HK-2 (cell line): ENCODE measurements at regions not wholly inside any gene's neighbourhood (a gene's known extent, or its start where the extent isn't known, plus 50 kb on each side); places are given as distances from the start of the nearest gene placed in this dataset.
"Not testable (repeated sequence)": the region's sequence is repeated elsewhere in the genome, so short reads cannot be mapped to it uniquely, and the experiment has no call there.

Experiments used
- DNase-seq: peaks from one replicate; pipeline ENCODE4 v3.0.0-alpha.2; 2018; ENCODE audit not compliant: unreplicated experiment

DNA sequence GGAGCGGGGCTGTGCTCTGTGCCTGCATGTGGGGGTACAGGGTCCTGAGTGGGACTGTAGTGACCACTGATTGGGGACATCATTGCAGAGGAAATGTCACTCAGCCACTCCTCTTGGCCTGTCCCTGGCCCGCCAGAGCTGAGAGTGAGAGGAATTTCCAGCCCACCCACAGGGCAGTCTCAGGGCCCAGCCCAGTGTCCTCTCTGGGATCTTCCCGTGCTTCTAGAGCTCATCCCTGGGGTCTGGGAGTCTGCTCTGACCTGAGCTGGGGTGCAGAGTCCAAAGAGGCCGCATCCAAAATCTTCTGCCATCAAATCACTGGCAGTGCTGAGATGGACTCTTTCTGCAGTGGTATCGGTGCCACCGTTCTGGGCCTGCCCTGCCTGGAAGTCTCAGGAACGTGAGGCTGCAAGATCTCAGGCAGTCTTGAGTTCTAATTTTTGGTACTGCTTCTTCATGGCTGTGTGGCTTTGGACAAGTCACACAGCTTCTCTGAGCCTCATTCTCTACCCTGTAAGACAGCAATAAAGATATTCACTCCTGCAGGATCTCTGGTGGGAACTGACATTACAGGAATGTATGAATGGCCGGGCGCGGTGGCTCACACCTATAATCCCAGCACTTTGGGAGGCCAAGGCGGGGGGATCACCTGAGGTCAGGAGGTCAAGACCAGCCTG is 100.8 kb upstream of the TARDBP start:
- DNase-seq = no peak

DNA sequence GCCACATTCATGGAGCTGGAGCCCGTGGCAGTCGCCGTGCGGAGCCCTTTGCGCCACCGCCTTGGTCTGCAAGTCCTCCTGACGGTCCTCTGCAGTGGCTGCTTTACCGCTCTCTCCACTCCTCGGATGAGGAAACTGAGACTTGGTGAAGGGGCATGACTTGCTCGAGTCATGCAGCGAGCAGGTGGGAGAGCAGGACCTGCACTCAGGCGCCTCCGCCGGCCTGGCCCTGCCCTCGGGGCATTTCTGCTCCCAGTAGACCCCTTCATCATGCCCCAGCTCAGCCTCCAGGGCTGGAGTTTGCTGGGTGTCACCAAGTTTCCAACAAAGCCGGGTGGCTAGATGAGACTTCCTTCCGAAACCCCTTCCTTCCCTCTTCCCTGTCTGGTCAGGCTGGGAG is 100.0 kb upstream of the TARDBP start:
- no peak for DNase-seq

DNA sequence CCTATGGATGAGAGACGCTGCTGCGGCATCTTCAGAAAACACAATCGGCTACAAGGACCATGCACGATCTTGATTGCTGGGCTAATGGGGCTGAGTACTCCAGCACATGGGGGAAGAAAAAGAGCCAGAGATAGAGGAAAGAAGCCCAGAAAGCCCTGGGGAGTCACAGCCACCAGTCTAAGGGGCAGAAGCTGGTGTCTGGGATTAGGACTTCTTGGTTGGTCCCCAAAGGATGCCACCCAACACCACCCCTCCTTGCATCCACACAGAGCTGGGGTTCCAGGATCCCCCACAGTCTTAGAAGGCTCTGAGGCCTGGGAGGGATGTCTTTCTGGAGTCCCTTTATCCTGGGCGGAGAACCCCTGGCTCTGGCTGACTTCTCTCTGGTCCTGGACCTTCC is 98.4 kb upstream of the TARDBP start:
- no peak for DNase-seq

DNA sequence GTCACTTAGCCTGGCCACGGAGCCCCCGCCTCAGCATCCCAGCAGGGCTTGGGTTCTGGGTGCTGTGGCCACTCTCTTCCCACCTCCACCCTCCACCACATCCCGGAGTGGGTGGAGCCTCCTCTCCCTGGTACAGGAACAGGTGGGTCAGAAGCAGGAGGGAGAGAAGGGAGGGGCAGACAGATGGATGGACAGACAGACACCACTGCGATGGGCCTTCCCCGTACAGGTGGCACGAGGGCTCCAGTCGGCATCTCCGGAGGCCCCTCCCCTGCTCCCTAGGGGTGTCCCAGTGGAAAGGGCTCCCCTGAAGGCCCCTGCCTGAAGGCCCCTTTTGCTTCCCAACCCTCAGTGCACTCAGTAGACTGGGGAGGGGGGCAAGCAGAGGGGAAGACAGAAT is 96.9 kb upstream of the TARDBP start:
- no peak for DNase-seq

DNA sequence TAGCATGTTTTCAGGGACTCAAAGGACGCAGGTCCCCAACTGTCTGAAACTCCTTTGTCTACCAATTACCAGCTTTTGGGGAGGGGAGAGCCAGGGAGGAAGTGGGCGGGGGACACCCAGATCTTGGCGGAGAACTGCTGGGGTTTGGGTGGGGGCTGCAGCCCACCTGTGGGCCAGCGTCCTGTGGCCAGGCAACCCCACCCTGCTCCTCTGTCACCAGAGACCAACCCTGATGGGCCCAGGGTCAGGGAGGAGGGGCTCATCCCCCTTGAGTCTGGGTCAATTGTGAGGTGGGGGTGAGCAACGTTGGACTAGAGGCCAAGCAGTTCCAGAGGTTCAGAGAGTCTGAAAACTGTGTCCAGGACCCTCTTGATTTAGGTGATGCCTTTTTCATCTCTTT is 96.1 kb upstream of the TARDBP start:
- no peak for DNase-seq

DNA sequence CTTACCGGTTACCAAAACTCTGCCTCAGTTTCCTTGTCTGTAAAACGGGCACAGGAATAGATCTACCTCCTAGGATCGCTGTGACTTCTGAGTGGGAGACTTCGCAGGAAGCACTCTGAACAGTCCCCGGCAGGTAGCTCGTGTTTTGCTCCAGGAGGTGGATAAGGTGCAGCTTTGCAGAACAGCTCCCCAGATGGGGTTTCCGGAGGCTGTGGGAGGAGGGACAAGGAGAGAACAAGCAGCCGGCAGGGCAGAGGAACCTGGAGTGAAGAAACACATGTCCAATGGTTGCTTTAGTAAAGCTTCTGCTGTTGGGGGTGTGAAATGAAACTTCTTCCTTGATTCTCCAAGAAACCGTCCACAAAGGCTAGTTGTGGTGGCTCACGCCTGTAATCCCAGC is 95.5 kb upstream of the TARDBP start:
- no peak for DNase-seq

DNA sequence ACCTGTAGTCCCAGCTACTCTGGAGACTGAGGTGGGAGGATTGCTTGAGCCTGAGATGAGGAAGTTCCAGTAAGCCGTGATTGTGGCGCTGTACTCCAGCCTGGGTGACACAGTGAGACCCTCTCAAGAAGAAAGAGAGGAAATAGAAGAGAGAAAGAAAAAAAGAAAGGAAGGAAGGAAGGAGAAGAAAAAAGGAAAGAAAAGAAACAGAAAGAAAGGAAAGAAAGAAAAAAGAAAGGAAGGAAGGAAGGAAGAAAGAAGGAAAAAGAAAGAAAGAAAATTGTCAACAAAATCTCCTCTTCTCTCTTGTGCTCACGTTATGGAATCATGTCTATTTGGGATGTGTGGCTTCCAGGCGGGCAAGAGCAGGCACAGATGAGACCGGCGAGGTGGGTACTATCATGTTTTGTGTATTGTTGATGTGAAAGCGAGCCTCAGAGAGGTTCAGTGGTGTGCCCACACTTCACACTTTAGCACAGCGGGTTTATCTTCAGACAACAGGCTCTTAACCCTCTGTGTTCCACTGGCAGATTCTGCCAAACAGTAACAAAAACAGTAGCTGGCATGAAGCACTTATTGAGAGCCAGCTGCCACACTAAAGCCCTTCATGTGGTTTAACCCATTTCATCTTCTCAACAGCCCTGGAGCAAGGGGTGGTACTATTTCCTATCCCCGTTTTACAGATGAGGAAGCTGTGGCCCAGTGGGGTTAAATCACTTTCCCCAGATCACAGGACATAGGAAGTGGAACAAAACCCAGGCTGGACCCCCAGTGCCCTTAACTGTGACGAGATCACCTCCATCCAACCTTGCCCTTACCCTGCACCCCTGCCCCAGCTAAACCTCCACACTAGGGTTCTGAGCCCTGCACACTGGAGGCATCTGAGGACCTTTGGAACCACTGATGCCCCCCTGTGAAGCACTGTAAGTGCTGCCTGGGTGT is 94.7 kb upstream of the TARDBP start:
- no peak for DNase-seq

DNA sequence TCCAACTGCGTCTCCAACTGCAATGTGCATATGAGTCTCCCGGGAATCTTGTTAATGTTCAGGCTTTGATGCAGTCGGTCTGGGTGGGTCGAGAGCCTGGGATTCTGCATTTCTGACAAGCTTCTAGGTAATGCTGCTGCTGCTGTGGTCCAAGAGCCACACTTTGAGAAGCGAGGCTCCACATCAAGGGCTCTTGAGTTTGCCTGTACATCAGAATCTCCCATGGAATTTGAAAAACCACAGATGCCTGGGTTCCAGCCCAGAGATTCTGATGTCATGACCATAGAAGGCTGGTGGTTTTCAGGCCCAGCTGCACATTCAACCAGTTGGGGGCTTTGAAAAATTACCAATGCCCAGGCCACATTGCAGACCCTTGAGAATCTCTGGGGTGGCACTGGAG is 93.9 kb upstream of the TARDBP start:
- peak; percentile 17 for DNase-seq

DNA sequence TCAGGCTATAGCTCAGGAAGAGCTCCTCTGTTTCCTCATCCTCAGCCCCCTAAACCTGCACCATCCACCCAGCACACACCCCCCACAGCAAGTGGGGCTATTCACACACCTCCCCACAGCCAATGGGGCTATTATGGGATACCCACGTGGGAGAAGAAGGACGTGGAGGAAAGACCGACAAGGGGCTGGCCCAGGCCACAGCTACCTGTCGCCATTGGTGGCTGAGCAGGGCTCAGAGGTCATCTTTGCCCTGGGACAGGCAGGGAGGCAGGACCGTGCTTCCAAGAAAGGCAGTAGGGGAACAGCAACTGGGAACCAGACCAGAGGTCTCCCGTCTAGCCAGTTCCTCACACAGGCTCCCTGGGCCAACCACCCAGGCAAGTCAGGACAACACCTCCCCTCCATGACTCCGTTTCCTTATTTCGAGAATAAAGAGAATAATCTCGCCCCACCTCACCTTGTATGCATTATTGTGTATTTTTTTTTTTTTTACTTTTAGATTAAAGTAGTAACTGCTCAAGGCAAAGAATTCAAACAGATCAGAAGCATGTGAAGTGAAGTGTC is 92.3 kb upstream of the TARDBP start:
- DNase-seq = no peak

DNA sequence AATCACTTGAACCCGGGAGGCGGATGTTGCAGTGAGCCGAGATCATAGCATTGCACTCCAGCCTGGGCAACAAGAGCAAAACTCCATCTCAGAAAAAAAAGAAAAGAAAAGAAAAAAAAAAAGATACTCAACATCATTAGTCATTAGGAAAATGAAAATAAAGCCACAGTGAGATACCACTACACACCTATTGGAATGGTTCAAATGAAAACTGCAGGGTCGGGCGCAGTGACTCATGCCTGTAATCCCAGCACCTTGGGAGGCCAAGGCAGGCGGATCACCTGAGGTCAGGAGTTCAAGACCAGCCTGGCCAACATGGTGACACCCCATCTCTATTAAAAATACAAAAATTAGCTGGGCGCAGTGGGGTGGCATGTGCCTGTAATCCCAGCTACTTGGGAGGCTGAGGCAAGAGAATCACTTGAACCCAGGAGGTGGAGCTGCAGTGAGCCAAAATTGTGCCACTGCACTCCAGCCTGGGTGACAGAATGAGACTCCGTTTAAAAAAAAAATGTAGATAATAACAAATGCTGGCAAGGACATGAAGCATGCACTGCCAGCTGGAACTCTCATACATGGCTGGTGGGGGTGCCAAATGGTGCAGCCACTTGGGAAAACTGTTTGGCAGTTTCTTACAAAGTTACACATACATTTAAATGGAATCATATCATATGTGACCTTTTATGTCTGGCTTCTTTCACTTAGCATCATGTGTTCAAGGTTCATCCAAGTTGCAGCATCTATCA is 90.0 kb upstream of the TARDBP start:
- DNase-seq = not testable (repeated sequence)

DNA sequence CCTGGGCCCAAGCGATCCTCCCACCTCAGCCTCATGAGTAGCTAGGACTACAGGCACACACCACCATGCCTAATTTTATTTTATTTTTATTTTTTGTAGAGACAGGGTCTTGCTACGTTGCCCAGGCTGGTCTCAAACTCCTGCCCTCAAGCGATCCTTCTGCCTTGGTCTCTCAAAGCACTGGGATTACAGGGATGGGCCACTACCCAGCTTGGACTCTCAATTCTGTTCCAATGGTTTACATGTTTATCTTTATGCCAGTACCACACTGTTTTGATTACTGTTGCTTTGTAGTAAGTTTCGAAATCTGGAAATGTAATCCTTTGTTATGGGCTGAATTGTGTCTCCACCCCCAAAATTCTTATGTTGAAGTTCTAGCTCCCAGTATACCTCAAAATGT is 88.4 kb upstream of the TARDBP start:
- no peak for DNase-seq

DNA sequence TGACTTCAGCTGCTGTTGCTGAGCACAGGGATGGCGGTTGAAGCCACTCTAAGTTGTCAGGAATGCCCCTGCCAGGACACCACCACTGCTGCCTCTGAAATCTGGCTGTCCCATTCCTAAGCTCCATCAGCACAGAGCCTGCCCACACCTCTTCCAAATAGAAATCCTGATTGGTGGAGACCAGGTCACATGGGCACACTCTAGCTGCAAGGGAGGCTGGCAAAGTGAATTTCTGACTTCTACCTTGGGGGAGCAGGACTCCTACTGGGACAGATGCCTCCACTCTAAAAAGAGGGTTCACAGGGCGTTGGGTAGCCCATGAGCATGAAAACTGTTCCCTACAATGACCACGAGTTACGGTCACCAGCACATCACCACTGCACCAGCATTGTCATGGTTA is 83.8 kb upstream of the TARDBP start:
- DNase-seq = no peak

DNA sequence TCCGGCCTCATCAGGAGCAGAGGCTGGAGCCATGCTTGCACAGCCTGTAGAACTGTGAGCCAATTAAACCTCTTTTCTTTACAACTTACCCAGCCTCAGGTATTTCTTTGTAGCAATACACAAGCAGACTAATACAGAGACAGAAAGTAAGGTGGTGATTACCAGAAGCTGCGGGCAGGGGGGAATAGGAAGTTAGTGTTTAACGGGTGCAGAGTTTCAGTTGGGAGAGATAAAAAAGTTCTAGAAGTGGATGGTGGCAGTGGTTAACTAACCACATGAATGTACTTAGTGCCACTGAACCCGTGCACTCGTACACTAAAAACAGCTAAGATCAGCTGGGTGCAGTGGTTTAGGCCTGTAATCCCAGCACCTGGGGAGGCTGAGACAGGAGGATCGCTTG is 80.4 kb upstream of the TARDBP start:
- DNase-seq = no peak

DNA sequence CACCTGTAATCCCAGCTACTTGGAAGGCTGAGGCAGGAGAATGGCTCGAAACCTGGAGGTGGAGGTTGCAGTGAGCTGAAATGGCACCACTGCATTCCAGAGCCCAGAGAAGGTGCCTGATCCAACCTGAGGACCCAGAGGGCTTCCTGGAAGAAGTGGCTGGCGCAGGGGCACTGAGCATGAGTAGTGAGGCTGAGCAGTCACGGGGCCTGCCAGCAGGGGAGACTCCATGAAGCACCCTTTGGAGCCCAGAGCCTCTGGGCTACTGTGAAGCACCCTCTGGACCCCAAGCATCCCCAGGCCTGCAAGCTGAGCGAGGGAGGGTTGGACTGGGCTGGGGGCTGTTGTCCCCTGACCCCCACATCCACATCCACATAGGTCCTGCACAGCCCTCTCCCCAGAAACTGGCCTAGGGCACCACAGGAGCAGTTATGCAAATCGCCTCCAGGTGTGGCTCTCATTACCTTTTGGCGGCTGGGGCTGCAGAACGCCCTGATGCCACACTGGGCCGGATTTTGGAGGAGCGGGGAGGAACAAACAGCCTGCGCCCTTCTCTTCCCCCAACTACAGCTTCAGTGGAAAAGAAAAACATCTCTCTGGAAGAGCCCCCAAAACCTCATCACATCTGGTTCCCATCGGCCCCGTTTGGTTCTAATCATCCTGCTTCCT is 78.2 kb upstream of the TARDBP start:
- no peak for DNase-seq

DNA sequence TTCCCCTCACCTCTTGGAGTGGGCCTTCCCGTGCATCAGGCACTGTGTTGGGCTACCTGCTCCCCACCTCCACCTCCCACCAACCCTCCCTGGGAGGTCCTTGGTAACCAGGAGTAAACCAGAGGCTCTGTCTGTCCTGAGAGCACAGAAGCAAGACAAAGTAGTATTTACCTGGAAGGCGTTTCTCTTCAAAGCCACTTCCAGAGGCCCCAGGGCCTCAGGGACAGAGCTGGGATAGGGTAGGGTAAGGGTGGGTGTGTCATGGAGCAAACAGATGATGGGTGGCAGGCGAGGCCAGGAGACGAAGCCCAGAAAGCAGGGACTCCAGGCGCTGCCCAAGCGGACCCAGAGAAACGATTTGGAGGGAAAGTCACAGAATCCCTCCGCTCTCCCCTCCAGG is 77.2 kb upstream of the TARDBP start:
- no peak for DNase-seq

DNA sequence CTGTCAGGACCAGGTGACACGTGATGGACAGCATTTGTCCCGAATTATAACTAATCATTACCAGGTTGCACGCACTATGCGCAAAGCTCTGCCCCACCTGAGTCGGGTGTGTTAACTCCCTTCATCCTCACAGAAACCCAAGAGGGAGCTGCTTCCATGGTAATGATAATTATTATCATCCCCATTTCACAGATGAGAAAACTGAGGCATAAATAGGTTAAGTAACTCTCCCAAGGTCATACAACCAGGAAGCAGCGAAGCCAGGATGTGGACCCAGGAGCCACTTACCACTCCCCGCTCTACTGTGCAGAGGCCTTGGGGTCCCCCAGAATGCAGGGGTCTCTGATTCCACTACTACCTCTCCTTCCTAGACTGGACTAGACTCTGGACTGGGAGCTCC is 76.7 kb upstream of the TARDBP start:
- DNase-seq = no peak

DNA sequence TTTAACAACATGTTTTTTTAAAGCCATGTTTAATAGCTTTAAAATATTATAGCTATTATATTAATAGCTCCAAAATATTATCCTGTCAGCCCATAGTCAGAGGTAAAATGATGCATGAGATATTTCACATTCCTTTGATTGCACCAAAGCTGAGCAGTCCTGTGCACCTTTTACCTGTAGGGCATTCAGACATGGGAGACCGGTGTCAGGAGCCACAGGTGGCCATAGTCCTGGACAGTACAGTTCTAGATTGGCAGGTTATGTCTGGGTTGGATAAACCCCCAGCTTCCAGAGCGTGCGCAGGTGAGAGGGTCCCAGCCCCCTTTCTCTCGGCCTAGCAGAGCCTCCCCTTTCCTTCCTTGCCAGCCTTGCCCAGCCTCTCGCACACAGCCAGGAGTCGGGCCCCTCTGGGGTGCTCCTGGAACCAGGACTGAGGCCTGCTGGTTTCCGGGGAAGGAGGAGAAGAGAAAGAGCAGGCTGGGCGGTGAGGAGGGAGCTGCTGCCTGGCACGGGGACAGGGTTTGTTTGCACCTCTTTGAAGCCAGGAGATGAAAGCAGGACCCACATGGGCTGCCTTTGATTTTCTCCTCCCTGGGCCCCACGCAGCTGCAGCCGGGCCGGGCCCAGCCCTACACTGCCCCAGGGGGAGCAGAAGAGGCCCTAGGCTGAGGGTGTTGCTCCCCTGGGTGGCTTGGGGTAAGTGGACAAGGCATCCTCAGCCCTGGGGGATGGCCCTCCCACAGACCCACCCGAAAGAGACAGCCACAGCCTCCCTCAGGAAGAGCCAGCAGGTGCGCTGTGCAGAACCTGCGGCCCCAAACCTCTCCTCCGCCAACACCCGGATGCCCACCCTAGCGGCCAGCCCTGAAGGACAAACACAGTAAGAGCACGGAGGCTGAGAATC is 75.2 kb upstream of the TARDBP start:
- DNase-seq = no peak

DNA sequence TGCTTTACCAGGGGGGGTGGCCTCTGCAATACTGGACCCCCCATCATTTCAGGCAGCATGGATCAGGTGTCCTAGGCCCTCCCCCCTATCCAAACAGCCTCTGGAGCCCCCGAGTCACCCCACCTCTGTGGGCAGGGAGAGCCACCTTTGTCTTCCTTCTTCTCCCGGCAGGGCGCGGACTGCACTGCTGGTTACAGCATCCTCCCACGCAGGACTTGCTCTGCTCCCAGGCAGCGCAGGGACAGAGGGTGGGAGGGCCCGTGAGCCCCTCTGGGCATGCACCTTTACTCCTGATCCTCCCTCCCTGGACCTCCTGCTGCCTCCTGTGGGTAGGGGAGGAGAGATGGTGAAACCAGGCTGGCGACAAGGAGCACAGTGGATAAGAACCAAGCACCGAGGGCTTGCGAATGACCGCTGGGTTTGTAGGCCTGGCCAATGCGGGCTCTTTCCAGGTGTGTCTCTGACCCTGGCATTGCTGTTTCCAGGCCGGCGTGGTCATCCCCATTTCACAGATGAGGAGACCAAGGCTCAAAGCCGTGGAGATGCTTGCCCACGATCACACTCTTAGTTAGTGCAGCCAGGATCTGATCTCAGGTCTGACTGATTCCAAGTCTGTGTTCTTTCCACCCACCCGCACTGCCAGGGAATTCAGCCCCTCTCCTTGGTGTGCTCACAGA is 73.6 kb upstream of the TARDBP start:
- DNase-seq = no peak

DNA sequence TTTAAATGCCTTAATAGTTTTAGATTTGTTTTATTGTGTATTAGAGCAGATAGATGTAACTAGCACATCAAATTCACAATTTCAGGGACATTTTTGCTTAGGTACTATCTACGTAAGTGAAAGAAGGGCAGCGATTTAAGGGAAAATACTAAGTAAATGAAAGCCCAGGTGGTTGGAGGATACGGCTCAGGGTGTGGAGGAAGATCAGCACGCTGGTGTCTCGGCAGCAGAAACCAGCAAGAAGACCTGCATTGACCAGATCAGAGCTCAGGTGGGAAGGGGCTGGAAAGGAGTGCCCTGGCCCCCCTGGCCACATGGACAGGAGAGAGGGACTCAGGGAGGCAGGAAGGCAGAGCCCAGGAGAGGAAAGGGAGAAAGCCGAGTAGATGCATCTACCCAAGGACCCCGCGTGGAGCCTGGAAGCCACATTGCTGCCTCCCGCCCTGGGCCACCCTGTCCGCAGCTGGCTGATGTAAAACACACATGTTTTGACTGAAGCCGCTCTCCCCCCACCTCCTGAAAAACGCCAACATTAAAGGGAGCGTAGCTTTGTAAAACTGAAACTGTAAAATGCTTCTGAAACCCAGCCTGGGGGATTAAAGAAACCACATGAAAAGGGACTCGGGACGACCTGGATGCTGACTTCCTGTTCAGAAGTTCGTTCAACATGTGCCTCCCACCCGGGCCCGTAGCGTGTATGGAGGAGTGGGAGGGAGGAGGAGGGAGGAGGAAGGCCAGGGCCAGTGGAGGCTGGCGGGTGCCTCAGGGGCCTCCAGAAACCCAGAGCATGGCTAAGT is 72.6 kb upstream of the TARDBP start:
- no peak for DNase-seq
